Activated CD8-positive, alpha-beta memory T cell treated with anti-CD3 and anti-CD28 coated beads, Interleukin-2, amount 50 U/mL, for 1 hour (primary cell): ENCODE measurements at regions not wholly inside any gene's neighbourhood (a gene's known extent, or its start where the extent isn't known, plus 50 kb on each side); places are given as distances from the start of the nearest gene placed in this dataset.
"Not testable (repeated sequence)": the region's sequence is repeated elsewhere in the genome, so short reads cannot be mapped to it uniquely, and the experiment has no call there.

Source experiments
- DNase-seq: peaks from one replicate; pipeline ENCODE4 v3.0.0-alpha.2; 2020; ENCODE audit errors: extremely low read depth

DNA sequence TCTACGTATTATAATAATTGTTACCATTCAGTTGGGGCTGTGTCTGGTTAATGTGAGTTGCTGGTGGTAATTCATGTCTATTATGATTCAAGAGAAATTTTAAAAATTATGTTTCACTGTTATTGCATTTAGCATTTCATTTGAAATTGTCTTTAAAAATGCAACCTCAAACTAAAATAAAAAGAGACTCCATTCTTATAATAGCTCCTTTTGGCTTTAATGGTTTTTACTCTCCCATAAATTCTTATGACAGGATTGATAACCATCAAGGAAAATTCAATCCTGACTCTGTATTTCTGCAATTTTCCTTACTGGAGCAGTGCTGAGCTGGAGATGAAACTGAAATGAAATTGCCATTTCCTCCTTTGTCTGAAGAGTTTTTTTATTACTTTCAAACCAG is 262.7 kb downstream of the REEP3 start:
- DNase-seq = no peak

DNA sequence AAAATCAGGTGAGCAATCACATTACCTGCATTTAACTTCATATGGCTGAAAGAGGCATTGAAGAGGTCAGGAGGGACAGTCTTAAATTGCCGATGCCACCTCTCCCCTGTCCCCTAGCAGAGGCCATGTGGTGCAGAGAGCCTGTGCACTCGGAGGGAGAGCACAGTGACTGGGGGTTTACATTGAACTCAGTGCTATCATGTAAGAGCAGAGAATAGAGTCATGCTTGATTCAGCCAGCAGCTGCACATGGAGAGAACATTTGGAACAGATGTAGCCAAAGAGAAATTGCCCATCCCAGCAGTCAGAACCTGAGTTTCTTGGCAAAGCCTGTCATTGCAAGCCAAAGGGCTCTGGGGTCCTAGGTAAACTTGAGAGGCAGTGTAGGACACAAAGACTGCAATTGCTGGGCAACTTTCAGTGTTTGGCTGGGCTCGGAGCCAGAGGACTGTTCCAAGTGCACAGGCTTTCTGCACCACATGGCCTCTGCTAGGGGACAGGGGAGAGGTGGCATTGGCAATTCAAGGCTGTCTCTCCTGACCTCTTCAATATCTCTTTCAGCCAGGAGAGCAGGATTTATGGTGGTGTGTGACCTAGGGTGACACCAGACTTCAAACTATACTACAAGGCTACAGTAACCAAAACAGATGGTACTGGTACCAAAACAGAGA is 267.1 kb downstream of the REEP3 start:
- DNase-seq = no peak

DNA sequence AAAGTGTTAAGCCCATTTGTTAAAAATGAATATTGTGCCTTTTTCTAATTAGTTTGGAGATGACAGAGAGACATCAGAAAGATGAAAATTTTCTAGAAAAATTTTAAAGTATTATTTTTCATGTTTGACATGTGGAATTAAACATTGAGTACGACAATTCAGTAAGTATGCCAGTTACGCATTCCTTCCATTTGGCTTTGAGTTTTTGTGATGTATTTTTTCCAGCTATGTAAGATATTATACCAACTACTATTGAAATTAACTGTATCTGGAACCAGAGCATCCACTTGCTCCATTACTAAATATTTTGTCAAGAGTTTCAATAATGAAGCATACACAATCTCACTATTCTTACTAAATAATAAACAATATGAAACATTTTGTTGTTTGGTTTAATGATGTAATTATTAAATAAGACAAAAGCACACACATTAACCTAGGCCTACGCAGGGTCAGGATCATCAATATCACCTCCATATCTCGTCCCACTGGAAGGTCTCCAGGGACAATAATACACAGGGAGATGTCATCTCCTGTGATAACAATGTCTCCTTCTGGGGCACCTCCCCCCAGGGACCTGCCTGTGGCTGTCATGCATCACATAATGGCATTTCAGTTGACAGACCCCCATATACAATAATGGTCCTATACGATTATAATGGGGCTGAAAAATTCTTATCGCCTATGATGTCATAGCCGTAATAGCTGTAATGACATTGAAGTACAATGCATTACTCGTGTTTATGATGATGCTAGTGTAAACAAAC is 274.1 kb downstream of the REEP3 start:
- no peak for DNase-seq

DNA sequence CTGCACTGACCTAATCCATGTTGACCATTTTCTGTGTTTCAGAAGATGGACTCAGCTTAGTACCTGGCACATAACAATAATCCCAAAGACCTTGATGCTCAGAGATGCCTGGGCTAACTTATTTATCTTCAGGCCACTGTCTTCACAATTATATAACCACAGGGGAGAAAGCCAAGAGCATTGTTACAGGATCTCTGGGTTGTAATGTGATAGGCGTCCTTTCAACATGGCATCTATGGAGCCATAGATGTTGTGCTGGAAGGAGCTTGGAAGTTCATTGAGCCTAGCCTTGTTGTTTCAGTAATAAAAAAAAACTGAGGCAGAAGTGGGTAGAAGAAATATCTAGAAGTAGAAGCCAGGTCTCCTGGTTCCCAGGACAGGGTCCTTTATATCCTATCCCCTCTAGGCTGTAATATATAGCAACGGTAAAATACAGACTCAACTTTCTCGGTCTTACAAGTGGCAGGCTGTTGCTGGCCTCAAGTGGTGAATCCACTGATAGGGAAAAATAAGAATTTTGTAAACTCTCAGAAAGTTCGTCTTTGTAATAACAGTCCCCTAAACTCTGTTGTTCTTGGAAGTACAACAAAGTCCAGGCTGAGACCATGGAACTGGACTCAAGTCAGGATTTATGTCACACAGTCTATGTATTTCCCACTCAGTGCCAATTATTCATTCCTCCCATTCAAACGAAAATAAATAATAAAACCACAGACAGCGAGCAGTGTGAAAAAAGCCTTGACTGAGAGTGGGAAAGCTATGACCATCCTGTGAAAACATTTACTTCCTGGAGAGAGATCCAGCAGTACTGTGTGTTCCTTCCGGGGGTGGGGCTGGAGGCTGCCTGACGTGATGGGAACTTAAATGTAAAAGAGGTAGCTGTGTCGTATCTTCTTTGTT is 277.6 kb downstream of the REEP3 start:
- DNase-seq = no peak

DNA sequence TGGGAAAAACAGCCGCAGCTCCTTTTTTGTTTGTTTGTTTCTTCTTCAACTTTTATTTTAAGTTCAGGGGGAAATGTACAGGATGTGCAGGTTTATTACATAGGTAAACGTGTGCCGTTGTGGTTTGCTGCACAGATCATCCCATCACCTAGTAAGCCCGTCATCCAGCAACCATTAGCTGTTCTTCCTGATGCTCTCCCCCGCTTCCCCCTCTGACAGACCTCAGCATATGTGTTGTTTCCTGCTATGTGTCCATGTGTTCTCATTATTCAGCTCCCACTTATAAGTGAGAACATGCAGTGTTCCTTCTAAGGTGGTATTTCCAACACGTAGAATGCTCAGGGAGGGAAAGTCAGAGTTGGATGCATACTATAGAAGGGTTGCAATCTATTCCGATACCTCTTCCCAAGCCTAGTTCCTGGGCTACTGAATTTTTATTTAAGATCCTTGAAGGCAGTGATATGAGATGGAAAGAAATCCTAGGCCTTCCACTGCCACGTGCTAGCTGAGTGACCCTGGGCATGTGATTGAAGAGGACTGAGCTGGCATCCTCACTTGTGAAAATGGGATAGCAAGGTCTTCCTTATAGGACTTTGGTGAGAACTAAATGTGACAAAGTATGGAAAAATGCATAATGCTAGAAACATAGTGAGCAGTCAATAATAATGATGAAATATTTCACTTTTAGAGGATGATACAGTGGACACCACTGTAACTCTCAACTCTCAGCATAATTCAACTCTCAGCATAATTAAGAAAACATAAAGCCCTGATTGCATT is 278.5 kb downstream of the REEP3 start:
- DNase-seq = no peak

DNA sequence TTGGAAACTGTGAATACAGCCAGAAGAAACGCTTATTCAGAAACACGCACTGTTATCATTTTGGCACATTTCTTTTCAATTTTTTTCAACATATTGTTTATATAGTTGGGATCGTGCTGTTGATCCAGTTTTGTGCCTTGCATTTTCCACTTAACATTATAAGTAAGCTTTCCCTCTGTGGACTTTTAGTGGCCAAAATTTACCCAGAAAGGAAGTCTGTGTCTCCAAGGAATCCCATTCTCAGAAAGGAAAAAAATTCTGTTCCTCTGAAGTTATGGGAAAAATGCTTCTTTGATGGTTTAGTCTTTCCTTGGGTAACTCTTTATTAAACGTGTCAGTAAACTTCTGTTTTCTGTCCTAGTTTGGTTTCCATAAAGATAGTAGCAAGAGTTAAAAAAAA is 280.0 kb downstream of the REEP3 start:
- DNase-seq = no peak

DNA sequence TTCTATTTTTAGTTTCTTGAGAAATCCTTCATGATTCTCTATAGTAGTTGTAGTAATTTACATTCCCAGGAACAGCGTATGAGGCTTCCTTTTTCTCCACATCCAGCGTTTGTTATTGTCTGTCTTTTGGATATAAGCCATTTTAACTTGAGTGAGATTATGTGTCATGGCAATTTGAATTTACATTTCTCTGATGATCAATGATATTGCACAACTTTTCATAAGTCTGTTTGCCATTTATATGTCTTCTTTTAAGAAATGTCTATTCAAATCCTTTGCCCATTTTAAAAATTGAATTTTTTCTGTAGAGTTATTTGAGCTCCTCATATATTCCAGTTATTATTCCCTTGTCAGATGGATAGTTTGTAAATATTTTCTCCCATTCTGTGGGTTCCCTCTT is 285.1 kb downstream of the REEP3 start:
- DNase-seq = no peak

DNA sequence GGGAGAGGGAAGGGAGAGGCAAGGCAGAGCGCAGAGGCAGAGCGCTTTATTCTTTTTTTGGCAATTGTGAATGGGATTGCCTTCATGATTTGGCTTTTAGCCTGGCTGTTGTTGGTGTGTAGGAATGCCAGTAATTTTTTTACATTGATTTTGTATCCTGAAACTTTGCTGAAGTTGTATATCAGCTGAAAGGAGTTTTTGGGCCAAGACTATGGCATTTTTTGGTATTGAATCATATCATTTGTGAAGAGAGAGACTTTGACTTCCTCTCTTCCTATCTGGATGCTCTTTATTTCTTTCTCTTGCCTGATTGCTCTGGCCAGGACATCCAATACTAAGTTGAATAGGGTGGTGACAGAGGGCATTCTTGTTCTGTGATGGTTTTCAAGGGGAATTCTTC is 291.3 kb downstream of the REEP3 start:
- DNase-seq = no peak

DNA sequence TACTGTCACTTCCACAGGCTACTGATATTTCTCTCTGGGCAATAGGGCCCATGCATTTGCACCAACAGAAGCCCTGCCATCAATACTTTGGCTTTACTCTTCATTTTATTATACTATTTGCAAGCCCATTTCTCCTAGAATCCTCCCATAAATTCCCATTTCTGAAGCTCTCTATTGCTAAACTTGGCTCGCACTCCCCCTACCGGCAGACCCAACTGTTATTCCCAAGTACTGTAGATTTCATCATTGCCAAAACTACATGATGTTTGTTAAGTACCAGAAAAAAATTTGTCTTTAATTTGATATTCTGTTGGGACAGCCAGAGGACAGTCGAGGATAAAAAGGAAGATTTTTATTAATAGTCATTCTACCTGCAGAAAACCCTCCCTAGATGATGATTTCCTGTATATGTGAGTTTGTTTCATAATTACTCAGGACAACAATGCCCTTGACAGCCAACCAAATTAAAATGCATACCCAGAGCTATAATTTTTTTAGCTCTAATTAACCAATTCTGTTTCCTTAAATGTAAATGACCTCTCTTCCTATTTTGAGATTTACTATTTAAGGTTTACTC is 298.6 kb downstream of the REEP3 start:
- DNase-seq = no peak

DNA sequence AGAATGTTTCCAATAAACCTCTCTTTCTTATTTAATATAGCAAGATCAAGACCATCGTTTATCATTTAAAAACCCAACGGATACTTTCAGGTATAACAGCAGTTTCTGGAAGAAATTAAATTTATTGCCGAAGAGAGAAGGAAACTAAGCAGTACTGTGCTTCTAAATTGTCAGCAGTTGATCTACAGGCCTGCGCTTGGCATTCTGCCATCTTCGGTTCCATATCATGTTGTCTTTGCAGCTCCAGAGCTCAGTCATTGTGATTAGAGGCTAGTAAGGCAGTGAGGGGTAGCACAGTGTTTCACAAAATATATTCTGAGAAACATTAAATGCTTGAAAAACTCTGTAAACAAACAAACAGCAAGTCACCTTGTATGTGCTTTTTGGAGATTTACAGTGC is 301.3 kb downstream of the REEP3 start:
- DNase-seq = no peak

DNA sequence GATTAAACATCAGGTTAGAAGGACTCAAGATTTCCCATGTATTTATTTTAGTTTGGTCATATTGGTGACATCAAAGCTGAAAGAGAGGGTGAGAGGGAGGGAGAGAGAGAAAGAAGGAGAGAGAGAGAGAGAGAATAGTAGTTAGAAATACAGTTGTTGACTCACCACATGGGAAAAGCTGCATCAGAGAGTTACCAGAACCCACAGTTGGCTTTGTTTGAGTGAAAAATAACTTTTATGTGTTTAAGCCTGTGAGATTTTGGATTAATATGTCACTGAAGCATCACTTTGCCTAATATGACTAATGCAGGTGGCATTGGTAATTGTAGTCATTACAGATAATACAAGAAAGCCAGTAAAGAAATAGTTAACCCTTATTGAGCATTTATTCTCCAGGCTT is 303.9 kb downstream of the REEP3 start:
- no peak for DNase-seq

DNA sequence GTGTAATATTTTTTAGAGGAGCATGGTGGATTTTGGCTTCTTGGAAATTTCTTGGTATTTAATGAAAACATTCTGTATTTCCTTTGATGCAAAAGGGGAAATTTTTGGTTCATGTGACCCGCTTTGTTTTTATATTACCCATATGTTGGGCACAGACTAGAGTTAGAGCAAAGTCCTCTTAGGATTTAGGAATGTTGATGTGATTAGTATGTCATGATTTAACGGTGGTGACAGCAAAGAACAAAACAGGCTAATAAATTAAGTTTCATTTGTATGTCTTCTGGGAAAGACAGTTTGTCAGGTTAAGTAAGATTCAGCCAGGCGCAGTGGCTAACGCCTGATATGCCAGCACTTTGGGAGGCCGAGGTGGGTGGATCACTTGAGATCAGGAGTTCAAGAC is 304.6 kb downstream of the REEP3 start:
- DNase-seq = no peak

DNA sequence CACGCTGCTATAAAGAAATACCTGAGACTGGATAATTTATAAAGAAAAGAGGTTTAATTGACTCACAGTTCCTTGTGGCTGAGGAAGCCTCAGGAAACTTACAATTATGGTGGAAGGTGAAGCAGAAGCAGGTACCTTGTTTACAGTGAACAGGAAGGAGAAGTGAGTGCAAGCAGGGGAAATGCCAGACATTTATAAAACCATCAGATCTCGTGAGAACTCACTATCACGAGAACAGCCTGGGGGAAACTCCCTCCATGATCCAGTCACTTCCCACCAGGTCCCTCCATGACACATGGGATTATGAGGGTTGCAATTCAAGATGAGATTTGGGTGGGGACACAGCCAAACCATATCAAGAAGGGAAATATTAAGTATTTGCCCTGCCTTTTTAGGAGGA is 305.8 kb downstream of the REEP3 start:
- not testable (repeated sequence) for DNase-seq

DNA sequence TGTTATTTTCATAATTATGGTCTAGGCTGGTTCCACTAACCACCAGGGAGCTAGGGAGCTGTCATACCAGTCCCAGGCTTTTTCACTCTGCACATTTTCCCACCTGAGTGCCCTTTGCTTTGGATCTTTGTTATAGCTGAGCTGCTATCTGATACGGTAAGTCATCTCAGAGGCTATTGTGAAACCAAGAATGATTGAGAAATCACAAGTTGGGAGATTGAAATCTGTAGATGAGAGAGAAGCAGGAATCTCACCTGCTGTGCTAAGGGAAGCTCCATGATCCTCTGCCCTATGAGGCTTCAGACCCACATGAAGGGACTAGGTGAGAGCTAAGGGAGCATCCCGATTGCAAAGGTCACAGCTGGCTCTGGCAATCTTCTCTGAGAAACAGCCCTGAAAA is 307.8 kb downstream of the REEP3 start:
- no peak for DNase-seq

DNA sequence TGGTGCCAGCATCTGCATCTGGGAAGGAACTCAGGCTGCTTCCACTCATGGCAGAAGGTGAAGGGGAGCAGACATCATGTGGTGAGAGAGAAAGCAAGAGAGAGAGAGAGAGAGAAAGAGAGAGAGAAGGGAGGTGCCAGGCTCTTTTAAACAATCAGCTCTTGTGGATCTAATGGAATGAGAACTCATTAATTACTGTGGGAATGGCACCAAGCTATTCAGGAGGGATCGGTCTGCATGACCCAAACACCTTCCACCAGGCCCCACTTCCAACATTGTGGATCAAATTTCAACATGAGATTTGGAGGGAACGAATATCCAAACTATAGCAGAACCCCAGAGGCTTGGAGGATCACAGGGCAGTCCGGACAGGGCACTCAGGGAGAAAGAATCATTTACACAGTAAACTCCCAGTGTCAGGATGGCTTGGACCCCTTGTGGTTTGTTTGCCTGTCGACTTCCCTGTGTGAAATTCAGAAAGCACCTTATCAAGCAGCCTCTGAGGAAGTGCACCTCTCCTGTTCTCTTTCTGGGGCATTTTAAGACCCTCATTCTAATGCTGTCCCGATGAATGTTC is 308.5 kb downstream of the REEP3 start:
- DNase-seq = no peak

DNA sequence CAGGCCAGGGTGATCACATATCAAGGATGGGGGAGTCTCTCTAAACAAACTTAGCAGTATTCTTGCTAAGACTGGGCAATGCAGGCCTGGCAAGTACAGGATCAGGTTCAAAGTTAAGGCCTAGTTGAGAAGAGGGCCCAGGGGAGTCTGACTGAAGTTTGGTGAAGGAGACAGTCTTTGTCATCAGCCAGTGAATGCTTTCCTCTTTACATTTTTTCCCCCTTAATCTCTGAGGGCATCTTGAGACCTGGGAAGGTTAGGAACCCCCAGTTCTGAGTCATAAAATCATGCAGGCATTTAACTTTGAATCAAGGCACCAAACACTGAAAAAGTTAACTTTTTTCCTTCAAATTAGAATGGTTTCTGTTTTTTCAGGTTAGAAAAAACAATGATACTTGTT is 311.5 kb downstream of the REEP3 start:
- DNase-seq = no peak

DNA sequence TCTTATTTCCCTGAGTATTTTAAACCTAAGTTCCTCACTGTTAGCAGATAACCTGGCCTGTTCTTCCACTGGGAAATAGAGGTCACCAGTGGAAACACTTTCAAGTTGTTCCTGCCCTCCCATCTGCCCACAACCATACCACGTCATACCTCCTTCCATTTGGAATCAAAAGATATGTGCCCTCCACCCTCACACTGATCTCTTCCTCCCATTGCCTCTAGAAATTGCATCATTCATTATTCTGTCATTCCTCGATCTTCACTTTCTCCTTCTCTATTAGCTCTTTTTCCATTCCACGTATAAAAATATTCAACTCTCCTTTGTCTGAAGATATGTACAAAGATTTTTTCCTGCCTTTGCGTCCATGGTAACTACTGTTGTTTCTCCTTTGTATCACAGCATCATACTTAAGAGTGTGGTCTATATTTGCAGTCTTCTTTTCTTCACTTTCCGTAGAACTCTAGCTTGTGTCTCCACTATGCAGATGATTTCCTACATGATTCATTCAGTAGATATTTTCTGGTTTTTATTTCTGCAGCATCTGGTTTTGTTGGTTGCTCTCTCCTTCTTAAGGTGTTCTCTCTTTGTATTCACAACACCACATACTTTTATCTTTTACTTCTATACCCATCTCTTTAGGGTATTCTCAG is 312.3 kb downstream of the REEP3 start:
- no peak for DNase-seq

DNA sequence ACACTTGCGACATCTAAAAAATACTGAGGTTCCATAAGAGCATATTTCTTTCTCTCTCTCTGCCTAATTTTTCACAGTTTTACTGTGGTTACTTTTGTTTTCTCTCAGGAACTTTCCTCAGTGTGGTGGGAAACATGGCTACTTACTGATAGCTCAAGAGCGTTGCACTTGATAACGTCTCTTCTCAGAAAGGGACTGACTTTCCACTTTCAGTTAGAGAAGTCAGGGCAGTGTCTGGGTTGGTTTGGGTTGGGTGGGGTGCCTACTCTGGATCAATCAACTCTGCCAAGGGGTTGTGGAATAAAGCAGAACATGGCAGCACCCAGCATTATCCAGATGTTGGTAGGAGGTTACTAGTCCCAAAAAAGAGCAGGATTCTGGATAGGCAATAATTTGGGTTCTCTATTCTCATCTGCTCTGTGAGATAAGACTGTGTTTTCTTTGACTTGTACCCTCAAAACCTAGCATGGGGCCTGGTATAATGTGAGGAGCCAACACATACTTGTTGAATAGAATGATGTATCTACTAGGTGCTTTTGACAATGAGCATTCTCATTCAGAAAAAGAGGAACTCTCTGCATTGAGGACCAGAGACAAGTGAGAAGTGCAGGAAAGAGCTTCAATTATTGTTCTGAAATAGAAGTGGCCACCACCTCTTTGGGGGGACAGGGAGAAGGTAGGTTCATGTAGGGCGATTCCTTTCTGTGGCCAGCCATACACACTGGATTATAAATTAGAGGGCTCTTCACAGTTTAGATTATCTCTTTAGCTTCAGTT is 315.7 kb downstream of the REEP3 start:
- no peak for DNase-seq

DNA sequence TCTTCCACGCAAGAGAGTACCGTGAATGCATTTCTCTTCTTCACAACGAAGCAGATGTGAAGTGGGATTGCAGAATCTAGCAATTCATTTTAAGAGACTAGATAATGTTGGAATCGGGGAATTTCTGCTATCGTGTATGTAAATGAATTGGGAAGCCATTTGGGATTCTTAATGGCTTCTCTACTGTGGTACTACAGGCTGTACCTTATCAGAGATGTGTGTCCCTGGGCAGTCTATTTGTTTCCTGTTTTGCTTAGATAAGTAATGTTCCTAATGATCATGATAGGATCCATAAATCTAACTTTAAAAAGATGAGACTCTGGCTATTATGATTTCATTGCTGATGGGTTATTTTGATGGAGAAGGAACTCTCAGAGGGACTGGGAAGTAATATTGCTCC is 320.6 kb downstream of the REEP3 start:
- no peak for DNase-seq

DNA sequence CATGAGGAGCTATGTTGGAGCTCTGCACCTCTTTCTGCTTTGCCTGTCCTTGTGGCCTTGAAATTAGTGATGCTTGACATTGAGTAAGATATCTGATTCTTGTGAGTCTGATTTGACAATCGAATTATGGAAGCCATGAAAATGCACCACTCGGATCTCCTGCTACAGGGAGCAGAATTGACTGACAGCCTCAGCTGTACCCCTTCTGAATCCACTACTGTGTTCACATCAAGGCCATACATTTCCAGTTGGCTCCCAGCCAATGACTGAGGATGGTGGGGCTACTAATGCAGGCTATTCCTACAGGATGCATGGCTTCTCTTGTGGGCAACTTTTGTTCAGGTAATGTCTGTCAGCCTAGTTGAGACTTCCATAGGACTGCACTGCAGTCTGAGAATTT is 321.9 kb downstream of the REEP3 start:
- no peak for DNase-seq
